GM21529 (cell line): ENCODE measurements at regions not wholly inside any gene's neighbourhood (a gene's known extent, or its start where the extent isn't known, plus 50 kb on each side); places are given as distances from the start of the nearest gene placed in this dataset.
"Not testable (repeated sequence)": the region's sequence is repeated elsewhere in the genome, so short reads cannot be mapped to it uniquely, and the experiment has no call there.

Experiments
- ATAC-seq: cut with Tn5 transposase; IDR thresholded peaks from one replicate; pipeline ENCODE4 v1.9.1; 2021; ENCODE audit not compliant: unreplicated experiment

- ATAC-seq: no peak
These were observed 1257.5 kb upstream of the ATXN8OS start for GRCh38 chr13:68850160-68850559.

GRCh38 chr13:68846663-68847062 is 1261.0 kb upstream of the ATXN8OS start:
- no peak for ATAC-seq

GRCh38 chr13:68834375-68834774 is 1273.3 kb upstream of the ATXN8OS start:
- no peak for ATAC-seq

GRCh38 chr13:68816715-68817114 is 1290.9 kb upstream of the ATXN8OS start:
- no peak for ATAC-seq

GRCh38 chr13:68813180-68813796 is 1294.3 kb upstream of the ATXN8OS start:
- ATAC-seq: no peak

- no peak for ATAC-seq
These were observed 1297.0 kb upstream of the ATXN8OS start for GRCh38 chr13:68810660-68811059.

- no peak for ATAC-seq
These were observed 1299.2 kb upstream of the ATXN8OS start for GRCh38 chr13:68808456-68808855.

- no peak for ATAC-seq
These were observed 1301.5 kb upstream of the ATXN8OS start for GRCh38 chr13:68806125-68806524.

- no peak for ATAC-seq
These were observed 1323.4 kb upstream of the ATXN8OS start for GRCh38 chr13:68784275-68784674.

GRCh38 chr13:68759617-68760016 is 1348.0 kb upstream of the ATXN8OS start:
- ATAC-seq: no peak

GRCh38 chr13:68749796-68750195 is 1357.8 kb upstream of the ATXN8OS start:
- ATAC-seq: no peak

- ATAC-seq: no peak
These were observed 1359.6 kb upstream of the ATXN8OS start for GRCh38 chr13:68748038-68748437.

GRCh38 chr13:68745502-68745901 is 1362.1 kb upstream of the ATXN8OS start:
- ATAC-seq: no peak

- no peak for ATAC-seq
These were observed 1370.7 kb upstream of the ATXN8OS start for GRCh38 chr13:68736961-68737360.

- ATAC-seq: no peak
These were observed 1379.8 kb upstream of the ATXN8OS start for GRCh38 chr13:68727798-68728197.

GRCh38 chr13:68727165-68727564 is 1380.5 kb upstream of the ATXN8OS start:
- no peak for ATAC-seq

- no peak for ATAC-seq
These were observed 1387.8 kb upstream of the ATXN8OS start for GRCh38 chr13:68719815-68720214.

GRCh38 chr13:68715651-68716050 is 1392.0 kb upstream of the ATXN8OS start:
- ATAC-seq: no peak

- ATAC-seq: no peak
These were observed 1393.3 kb upstream of the ATXN8OS start for GRCh38 chr13:68714292-68714691.

- no peak for ATAC-seq
These were observed 1394.2 kb upstream of the ATXN8OS start for GRCh38 chr13:68713394-68713793.

GRCh38 chr13:68708336-68708908 is 1399.2 kb upstream of the ATXN8OS start:
- ATAC-seq: no peak

GRCh38 chr13:68706044-68706443 is 1401.6 kb upstream of the ATXN8OS start:
- not testable (repeated sequence) for ATAC-seq

- ATAC-seq: no peak
These were observed 1410.1 kb upstream of the ATXN8OS start for GRCh38 chr13:68697551-68697950.
